ENCODE measurements at regions not wholly inside any gene's neighbourhood (a gene's known extent, or its start where the extent isn't known, plus 50 kb on each side); places are given as distances from the start of the nearest gene placed in this dataset.

- no peak for TF ChIP-seq EZH2 (IDR thresholded peaks at IDR 0.05; ENCODE audit: low read length)
- TF ChIP-seq, protein P1, sequence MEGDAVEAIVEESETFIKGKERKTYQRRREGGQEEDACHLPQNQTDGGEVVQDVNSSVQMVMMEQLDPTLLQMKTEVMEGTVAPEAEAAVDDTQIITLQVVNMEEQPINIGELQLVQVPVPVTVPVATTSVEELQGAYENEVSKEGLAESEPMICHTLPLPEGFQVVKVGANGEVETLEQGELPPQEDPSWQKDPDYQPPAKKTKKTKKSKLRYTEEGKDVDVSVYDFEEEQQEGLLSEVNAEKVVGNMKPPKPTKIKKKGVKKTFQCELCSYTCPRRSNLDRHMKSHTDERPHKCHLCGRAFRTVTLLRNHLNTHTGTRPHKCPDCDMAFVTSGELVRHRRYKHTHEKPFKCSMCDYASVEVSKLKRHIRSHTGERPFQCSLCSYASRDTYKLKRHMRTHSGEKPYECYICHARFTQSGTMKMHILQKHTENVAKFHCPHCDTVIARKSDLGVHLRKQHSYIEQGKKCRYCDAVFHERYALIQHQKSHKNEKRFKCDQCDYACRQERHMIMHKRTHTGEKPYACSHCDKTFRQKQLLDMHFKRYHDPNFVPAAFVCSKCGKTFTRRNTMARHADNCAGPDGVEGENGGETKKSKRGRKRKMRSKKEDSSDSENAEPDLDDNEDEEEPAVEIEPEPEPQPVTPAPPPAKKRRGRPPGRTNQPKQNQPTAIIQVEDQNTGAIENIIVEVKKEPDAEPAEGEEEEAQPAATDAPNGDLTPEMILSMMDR (optimal IDR thresholded peaks at IDR 0.05 in 1 of 3, IDR thresholded peaks at IDR 0.05 in 1 of 3, conservative IDR thresholded peaks at IDR 0.05 in 1 of 3; ENCODE audit: extremely low read depth in 1 of 3, insufficient read depth in 2 of 3, low read length in 3 of 3) = no peak
Measured at GRCh38 chr12:28893365-28893764, 255.7 kb upstream of the FAR2 start.

Data from keratinocyte (primary cell).